Body of pancreas (tissue), 4 donors: ENCODE measurements at regions not wholly inside any gene's neighbourhood (a gene's known extent, or its start where the extent isn't known, plus 50 kb on each side); places are given as distances from the start of the nearest gene placed in this dataset.

Experiments
- ATAC-seq: fragments of 150-250 bp; one replicate; pipeline ENCODE4 v1.9.1; 2016
- DNase-seq, 4 donors: peaks; one replicate each; pipeline ENCODE4 v3.0.0-alpha.2; 2019
- H3K27ac ChIP-seq, 4 donors: fragments of 200-600 bp; sonication (generic); 1 replicate in 3 of 4; 2 replicates in 1 of 4; pipeline versions ENCODE4 v1.5.1 to v1.6.1; 2016 to 2019; ENCODE audit warnings: mild to moderate bottlenecking in 1 of 4, mixed read lengths in 1 of 4, moderate library complexity in 1 of 4
- H3K27me3 ChIP-seq, 2 donors: fragments of 200-600 bp; sonication (generic); one replicate each; pipeline ENCODE4 v1.6.0; 2016; ENCODE audit warnings: mild to moderate bottlenecking in 1 of 2
- H3K36me3 ChIP-seq, 2 donors: fragments of 200-600 bp; sonication (generic); replicated peaks in 1 of 2; 2 replicates each; pipeline ENCODE4 v1.5.1; 2016; ENCODE audit warnings: low read depth in 2 of 2; ENCODE audit not compliant: insufficient read depth in 1 of 2
- H3K4me1 ChIP-seq: fragments of 200-600 bp; sonication (generic); one replicate; pipeline ENCODE4 v1.6.0; 2016
- H3K4me3 ChIP-seq, 2 donors: fragments of 200-600 bp; sonication (generic); 1 replicate in 1 of 2; 2 replicates in 1 of 2; pipeline ENCODE4 v1.5.1; 2016 to 2019
- H3K9me3 ChIP-seq, 3 donors: fragments of 200-600 bp; sonication (generic); 1 replicate in 2 of 3; 2 replicates in 1 of 3; pipeline ENCODE4 v1.5.1; 2016
- POLR2A ChIP-seq, 3 donors: fragments of 450-650 bp; IDR thresholded peaks; one replicate each; pipeline ENCODE4 v1.6.1; 2016; ENCODE audit warnings: antibody characterized with exemption in 3 of 3, mild to moderate bottlenecking in 2 of 3
- WGBS, 2 donors: methylation state at CpG; one replicate each; pipeline ENCODE4 v1.1.5; 2017; 5-methylcytosine and 5-hydroxymethylcytosine counted together
- intact Hi-C: fragments of 100-400 bp; cut with DNase I; formaldehyde crosslinking; loops from one replicate; pipeline ENCODE4 v1.15.1; 2023
- TF ChIP-seq, protein P1 (sequence below), 7 experiments: fragments of 450-650 bp in 4 of 7; fragments of 200-600 bp in 3 of 7; sonication (generic) in 3 of 7; IDR thresholded peaks; one replicate each; pipeline ENCODE4 v1.5.1; 2016 to 2019; ENCODE audit warnings: antibody characterized with exemption in 7 of 7

DNA sequence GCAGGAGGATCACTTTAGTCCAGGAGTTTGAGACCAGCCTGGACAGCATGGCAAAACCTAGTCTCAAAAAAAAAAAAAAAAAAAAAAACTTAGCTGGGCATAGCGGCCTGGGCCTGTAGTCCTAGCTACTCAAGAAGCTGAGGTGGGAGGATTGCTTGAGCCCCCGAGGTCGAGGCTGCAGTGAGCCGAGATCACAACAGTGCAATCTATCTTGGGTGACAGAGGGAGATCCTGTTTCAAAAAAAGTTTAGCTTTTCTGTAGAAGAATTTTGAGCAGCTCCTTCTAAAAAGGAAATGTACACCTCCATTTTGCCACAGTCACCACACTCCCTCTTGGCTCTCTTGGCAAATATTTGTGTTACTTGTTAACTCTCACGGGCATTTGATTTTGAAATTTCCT, 505.8 kb downstream of the DOK5 start:
- Histone ChIP-seq H3K9me3 (no peaks in the 10 kb centered on the region), H3K36me3 (no peaks in the 10 kb centered on the region), H3K4me3 (no peak overlapping the region), H3K27ac (no peak overlapping the region), H3K27me3 (no peaks in the 10 kb centered on the region), H3K4me1 (no peaks in the 10 kb centered on the region)
- 78% methylated on average over 5 of the region's 5 CpGs for WGBS, 2 donors
- ATAC-seq = no peak
- no peak for DNase-seq
- TF ChIP-seq POLR2A (IDR thresholded peaks at IDR 0.05) = no peak
- TF ChIP-seq, protein P1, sequence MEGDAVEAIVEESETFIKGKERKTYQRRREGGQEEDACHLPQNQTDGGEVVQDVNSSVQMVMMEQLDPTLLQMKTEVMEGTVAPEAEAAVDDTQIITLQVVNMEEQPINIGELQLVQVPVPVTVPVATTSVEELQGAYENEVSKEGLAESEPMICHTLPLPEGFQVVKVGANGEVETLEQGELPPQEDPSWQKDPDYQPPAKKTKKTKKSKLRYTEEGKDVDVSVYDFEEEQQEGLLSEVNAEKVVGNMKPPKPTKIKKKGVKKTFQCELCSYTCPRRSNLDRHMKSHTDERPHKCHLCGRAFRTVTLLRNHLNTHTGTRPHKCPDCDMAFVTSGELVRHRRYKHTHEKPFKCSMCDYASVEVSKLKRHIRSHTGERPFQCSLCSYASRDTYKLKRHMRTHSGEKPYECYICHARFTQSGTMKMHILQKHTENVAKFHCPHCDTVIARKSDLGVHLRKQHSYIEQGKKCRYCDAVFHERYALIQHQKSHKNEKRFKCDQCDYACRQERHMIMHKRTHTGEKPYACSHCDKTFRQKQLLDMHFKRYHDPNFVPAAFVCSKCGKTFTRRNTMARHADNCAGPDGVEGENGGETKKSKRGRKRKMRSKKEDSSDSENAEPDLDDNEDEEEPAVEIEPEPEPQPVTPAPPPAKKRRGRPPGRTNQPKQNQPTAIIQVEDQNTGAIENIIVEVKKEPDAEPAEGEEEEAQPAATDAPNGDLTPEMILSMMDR (IDR thresholded peaks at IDR 0.05) = no peak
- intact Hi-C loops = no loop called here

DNA sequence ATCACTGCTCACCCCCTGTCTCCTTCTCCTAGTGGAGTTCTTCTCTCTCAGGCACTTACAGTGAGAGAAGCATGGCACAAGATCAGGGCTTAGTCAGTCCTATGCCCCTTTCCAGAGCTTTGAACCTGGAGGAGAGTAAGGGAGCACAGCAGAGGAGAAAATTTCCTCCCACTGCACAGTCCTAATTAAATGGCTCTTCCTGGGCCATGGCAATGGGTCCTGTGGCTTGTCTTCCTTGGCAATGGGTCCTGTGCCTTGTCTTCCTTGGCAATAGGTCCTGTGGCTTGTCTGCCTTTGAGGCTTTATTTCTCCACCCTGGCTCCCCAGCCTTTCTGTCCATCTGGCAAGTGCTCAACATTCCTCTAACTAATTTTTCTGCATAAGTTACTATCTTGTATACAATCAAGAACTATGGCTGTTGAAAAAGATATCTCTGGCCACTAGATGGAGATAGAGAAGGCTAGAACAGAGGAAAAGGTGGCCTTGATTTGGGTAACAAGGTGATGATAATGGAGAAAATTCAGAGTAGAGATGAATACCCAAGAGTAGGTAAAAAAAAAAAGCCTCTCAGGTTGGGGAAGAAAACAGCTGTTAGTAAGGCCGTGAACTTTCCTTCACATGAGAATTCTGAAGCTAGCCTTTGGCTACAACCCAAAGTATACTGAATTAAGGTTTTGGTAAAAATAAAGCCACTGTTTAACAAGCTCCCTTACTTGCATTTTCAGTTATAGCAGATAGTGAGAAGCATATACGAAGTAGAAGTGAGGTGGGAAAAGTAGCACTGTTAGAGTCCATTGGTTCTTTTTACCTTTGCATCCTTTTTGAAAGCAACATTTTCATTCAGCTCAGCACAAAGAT, 504.9 kb downstream of the DOK5 start:
- Histone ChIP-seq H3K9me3 (no peaks in the 10 kb centered on the region), H3K4me1 (no peaks in the 10 kb centered on the region), H3K4me3 (no peak overlapping the region), H3K27me3 (no peaks in the 10 kb centered on the region), H3K36me3 (no peaks in the 10 kb centered on the region), H3K27ac (no peak overlapping the region)
- ATAC-seq = no peak
- DNase-seq = no peak
- 8 to 21% methylated on average over 2 of the region's 2 CpGs for whole genome bisulfite sequencing, 2 donors
- intact Hi-C loops = no loop called here
- TF ChIP-seq POLR2A (IDR thresholded peaks at IDR 0.05) = no peak
- TF ChIP-seq, protein P1 (IDR thresholded peaks at IDR 0.05) = peak in 6 of 7 experiments; percentile 14 to 40 (median 33)

DNA sequence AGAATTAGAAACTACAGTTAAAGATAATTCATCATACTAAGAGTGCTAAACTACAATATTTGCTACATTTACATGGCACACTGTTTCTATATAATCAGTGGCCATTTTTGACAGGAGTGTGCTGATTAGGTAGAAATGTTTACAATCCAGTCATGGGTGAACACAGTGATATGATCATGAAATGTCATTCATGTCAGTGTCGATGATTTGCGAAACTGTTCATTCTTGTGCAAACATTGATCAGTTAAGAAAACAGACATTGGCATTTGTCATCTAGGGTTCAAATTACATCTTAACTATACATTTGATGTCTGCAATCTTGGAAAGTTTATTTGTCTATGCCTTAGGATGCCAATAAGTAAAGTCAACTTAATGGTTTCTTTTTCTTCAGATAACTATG, 474.9 kb downstream of the DOK5 start:
- Histone ChIP-seq H3K27ac (no peak overlapping the region), H3K36me3 (no peaks in the 10 kb centered on the region), H3K27me3 (no peaks in the 10 kb centered on the region), H3K4me1 (no peaks in the 10 kb centered on the region), H3K9me3 (no peaks in the 10 kb centered on the region), H3K4me3 (no peak overlapping the region)
- no peak for TF ChIP-seq POLR2A (IDR thresholded peaks at IDR 0.05)
- TF ChIP-seq, protein P1 (IDR thresholded peaks at IDR 0.05) = no peak
- no peak for ATAC-seq
- intact Hi-C loops = no loop called here
- WGBS, 2 donors = 19 to 24% methylated on average over 2 of the region's 2 CpGs
- DNase-seq = no peak

- intact Hi-C loops = no loop called here
- TF ChIP-seq, protein P1 (IDR thresholded peaks at IDR 0.05) = no peak
- no peak for TF ChIP-seq POLR2A (IDR thresholded peaks at IDR 0.05)
- Histone ChIP-seq H3K27ac (no peak overlapping the region), H3K4me1 (no peaks in the 10 kb centered on the region), H3K27me3 (no peaks in the 10 kb centered on the region), H3K36me3 (no peaks in the 10 kb centered on the region), H3K9me3 (no peaks in the 10 kb centered on the region), H3K4me3 (no peak overlapping the region)
- ATAC-seq (no peak), DNase-seq (no peak)
- 55 to 69% methylated on average over 4 of the region's 4 CpGs for WGBS, 2 donors
Observed at GRCh38 chr20:54941666-54942065, 466.3 kb downstream of the DOK5 start.

GRCh38 chr20:54940522-54940921, 465.1 kb downstream of the DOK5 start:
- TF ChIP-seq, protein P1 (IDR thresholded peaks at IDR 0.05) = no peak
- no peak for TF ChIP-seq POLR2A (IDR thresholded peaks at IDR 0.05)

More at GRCh38 chr20:54940522-54940921, 465.1 kb downstream of the DOK5 start:
- DNase-seq (no peak), ATAC-seq (no peak)
- intact Hi-C loops = no loop called here
- Histone ChIP-seq H3K9me3 (no peaks in the 10 kb centered on the region), H3K4me3 (no peak overlapping the region), H3K27ac (no peak overlapping the region), H3K27me3 (no peaks in the 10 kb centered on the region), H3K4me1 (no peaks in the 10 kb centered on the region), H3K36me3 (no peaks in the 10 kb centered on the region)
- 60% methylated on average over 4 of the region's 4 CpGs for WGBS, 2 donors
